ENCODE measurements at regions not wholly inside any gene's neighbourhood (a gene's known extent, or its start where the extent isn't known, plus 50 kb on each side); places are given as distances from the start of the nearest gene placed in this dataset.

DNA sequence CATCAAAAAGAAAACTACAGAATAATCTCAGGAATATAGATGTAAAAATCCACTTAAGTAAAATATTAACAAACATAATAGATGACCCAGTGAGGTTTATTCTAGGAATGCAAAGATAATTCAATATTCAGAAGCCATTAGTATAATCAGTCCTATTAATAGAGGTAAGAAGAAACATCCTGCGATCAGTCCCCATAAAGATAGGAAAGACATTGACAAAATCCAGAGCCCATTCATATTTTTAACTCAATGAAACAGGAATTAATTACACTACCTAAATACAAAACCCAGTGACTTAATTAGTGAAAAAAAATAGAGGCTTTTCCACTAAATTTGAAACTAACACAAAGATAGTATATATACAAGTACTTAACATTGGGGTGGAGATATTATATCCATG, 321.4 kb upstream of the INTU start:
- TF ChIP-seq, protein P1, sequence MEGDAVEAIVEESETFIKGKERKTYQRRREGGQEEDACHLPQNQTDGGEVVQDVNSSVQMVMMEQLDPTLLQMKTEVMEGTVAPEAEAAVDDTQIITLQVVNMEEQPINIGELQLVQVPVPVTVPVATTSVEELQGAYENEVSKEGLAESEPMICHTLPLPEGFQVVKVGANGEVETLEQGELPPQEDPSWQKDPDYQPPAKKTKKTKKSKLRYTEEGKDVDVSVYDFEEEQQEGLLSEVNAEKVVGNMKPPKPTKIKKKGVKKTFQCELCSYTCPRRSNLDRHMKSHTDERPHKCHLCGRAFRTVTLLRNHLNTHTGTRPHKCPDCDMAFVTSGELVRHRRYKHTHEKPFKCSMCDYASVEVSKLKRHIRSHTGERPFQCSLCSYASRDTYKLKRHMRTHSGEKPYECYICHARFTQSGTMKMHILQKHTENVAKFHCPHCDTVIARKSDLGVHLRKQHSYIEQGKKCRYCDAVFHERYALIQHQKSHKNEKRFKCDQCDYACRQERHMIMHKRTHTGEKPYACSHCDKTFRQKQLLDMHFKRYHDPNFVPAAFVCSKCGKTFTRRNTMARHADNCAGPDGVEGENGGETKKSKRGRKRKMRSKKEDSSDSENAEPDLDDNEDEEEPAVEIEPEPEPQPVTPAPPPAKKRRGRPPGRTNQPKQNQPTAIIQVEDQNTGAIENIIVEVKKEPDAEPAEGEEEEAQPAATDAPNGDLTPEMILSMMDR (IDR thresholded peaks at IDR 0.05): no peak
- TF ChIP-seq POLR2A (IDR thresholded peaks at IDR 0.05) (no peak), EP300 (IDR thresholded peaks at IDR 0.05) (no peak), POLR2AphosphoS5 (IDR thresholded peaks at IDR 0.05) (no peak)

Measured in suprapubic skin (tissue), 4 donors.